ACC112 (cell line): ENCODE measurements at regions not wholly inside any gene's neighbourhood (a gene's known extent, or its start where the extent isn't known, plus 50 kb on each side); places are given as distances from the start of the nearest gene placed in this dataset.

Experiments
- H2AFZ ChIP-seq: fragments of 200-600 bp; sonication (generic); one replicate; pipeline ENCODE4 v1.6.0; 2017; ENCODE audit warnings: antibody characterized with exemption, low read length; ENCODE audit not compliant: unreplicated experiment
- H3K27ac ChIP-seq: fragments of 200-600 bp; sonication (generic); 2 replicates; pipeline ENCODE4 v1.5.1; 2014; ENCODE audit warnings: low read depth, mild to moderate bottlenecking, antibody characterized with exemption, low read length, moderate library complexity
- H3K27me3 ChIP-seq: fragments of 200-600 bp; sonication (generic); 2 replicates; pipeline ENCODE4 v1.6.1; 2014; ENCODE audit warnings: mild to moderate bottlenecking, antibody characterized with exemption, low read length, moderate library complexity, mixed read lengths; ENCODE audit not compliant: insufficient read depth
- H3K36me3 ChIP-seq: fragments of 200-600 bp; sonication (generic); 2 replicates; pipeline ENCODE4 v1.6.1; 2016; ENCODE audit warnings: mild to moderate bottlenecking, antibody characterized with exemption, low read length, moderate library complexity, mixed read lengths; ENCODE audit not compliant: insufficient read depth
- H3K4me1 ChIP-seq: fragments of 200-600 bp; sonication (generic); one replicate; pipeline ENCODE4 v1.6.1; 2016; ENCODE audit warnings: low read length, mixed read lengths; ENCODE audit not compliant: insufficient read depth, unreplicated experiment, control insufficient read depth
- H3K4me3 ChIP-seq: fragments of 200-600 bp; sonication (generic); 2 replicates; pipeline ENCODE4 v1.5.1; 2014; ENCODE audit warnings: mild to moderate bottlenecking, low read depth, low read length
- H3K79me2 ChIP-seq: fragments of 200-600 bp; sonication (generic); one replicate; pipeline ENCODE4 v1.6.0; 2016; ENCODE audit warnings: low read length; ENCODE audit not compliant: control insufficient read depth, unreplicated experiment, insufficient read depth

DNA sequence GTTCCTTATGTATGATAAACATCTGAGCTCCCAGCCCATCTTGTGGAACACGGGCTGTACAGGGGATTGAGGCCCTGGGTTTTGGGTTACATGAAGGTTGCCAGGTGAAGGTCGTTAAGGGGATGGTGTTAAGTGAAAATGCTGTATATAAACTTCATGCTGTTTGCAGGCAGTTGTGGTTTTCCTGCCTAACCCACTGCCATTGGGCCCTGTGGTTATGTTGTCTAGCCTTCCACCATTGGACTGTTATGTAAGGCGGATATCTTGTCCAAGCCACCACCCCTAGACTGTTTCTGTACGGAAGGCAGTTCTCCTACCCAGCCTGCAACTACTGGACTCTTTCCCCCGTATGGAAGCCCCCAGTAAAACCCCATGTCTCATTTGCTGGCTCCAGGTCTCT lies 246.1 kb downstream of the KIF4B start:
- Histone ChIP-seq H3K27me3 (no peaks in the 10 kb centered on the region), H3K27ac (no peak overlapping the region), H2AFZ (no peak overlapping the region), H3K4me3 (no peak overlapping the region), H3K36me3 (no peaks in the 10 kb centered on the region), H3K4me1 (no peaks in the 10 kb centered on the region), H3K79me2 (no peaks in the 10 kb centered on the region)

DNA sequence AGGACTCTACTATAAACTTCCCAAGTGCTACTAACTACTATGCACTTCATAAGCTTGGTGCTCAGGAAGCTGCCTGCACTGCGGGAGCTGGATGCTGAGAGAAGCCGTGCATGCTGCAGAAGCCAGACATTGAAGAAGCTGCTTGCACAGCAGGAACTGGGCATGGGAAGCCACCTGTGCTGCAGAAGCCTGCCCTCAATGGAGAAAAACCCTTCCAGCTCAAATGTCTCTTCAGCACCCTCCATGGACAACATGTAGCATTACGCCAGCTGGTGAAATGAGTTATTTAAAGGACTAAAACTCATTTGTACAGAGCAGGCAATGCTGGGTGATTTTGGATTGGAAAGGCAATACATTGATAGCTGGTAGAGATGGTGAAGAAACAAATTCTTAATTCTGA lies 247.2 kb downstream of the KIF4B start:
- no peak overlapping the region for H2AFZ ChIP-seq
- H3K79me2 ChIP-seq, result no peaks in the 10 kb centered on the region
- H3K27ac ChIP-seq, result no peak overlapping the region
- H3K4me1 ChIP-seq, result no peaks in the 10 kb centered on the region
- no peaks in the 10 kb centered on the region for H3K36me3 ChIP-seq
- H3K27me3 ChIP-seq, result no peaks in the 10 kb centered on the region
- no peak overlapping the region for H3K4me3 ChIP-seq

DNA sequence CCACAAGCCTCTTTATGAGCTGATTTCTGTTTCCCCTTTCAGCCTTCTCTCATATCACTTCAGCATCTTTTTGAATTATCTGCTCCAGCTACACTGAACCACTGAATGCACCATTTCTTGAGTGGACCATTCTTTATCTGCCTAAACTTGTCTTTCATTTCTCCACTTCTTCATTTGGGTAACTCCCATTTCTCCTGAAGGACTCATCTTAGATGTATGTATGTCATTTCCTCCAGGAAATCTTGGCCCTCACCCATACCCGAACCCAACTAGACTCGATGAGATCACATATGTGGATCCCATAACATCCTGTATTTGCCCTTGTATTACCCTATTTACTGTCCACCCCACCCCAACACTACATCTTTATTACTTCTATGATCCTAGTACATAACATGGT lies 249.8 kb downstream of the KIF4B start:
- Histone ChIP-seq H3K27ac (no peak overlapping the region), H3K27me3 (no peaks in the 10 kb centered on the region), H3K36me3 (no peaks in the 10 kb centered on the region), H3K79me2 (no peaks in the 10 kb centered on the region), H3K4me1 (no peaks in the 10 kb centered on the region), H3K4me3 (no peak overlapping the region), H2AFZ (no peak overlapping the region)

DNA sequence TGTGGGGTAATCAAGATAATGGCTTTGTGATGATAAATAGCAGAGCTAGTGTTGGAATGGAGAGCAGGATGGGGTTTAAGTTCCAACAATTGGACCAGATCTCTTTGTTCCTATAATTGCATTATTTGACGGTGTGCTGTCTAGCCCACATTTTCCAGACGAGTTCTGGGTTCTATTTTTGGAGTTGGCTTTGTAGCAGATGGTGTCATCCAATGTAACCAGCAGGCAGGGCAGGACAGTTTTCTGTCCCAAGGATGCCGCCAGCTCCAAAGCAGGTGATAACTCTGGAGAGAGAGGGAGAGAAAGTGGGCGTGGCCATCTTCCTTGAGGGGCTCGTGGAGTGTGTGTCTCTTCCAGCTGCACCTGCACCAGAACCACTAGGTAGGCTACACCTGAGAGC lies 251.3 kb downstream of the KIF4B start:
- Histone ChIP-seq H3K36me3 (no peaks in the 10 kb centered on the region), H3K4me3 (no peak overlapping the region), H3K79me2 (no peaks in the 10 kb centered on the region), H3K27me3 (no peaks in the 10 kb centered on the region), H3K27ac (no peak overlapping the region), H3K4me1 (no peaks in the 10 kb centered on the region), H2AFZ (no peak overlapping the region)

DNA sequence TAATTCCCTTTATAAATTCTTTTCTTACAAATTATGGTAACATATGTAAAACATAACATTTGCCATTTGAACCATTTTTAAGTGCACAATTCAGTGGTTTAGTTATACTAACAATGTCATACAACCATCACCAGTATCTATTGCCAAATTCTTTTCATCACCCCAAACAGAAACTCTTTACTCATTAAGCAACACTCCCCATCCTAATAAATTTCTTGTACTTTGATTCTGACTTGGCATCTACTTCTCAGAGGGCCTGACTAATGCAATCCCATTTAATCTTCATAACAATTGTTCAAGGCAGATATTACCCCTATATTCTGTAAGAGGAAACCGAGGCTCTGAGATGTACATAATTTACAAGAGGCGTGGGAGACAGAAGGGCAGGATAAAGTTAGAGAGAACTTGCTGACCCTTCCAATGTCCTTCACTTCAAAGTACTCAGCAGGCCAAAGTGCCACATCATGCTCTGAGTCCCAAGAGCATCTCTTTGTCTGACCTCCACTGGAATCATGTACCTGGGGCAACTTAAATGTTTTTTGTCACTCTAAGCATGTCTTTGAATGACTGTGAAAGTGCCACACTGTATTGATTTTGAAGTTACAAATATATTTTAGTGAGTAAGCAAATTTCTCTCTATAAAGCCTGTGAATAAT lies 255.3 kb downstream of the KIF4B start:
- no peaks in the 10 kb centered on the region for H3K4me1 ChIP-seq
- H2AFZ ChIP-seq, result no peak overlapping the region
- H3K27ac ChIP-seq, result no peak overlapping the region
- no peaks in the 10 kb centered on the region for H3K79me2 ChIP-seq
- H3K36me3 ChIP-seq, result no peaks in the 10 kb centered on the region
- no peaks in the 10 kb centered on the region for H3K27me3 ChIP-seq
- no peak overlapping the region for H3K4me3 ChIP-seq

DNA sequence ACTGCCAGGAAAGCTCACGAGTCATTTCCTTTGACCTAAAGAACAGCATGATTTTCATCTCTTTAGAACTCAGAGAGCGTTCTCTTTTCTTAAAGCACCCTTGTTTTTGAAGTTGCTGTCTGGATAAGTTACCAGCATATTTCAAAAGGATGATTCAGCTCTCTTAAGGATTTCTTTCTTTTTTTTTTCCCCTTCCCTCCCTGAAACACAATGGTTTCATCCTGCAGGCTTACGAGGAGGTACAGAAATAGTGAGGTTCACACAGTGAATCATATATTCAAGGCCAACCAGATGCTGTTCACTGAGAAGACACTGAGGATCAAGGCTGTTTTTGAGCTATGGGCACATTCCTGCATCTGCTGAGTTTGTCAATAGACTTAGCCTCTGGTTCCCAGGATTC lies 257.2 kb downstream of the KIF4B start:
- no peaks in the 10 kb centered on the region for H3K36me3 ChIP-seq
- H2AFZ ChIP-seq, result no peak overlapping the region
- no peak overlapping the region for H3K4me3 ChIP-seq
- H3K79me2 ChIP-seq, result no peaks in the 10 kb centered on the region
- H3K4me1 ChIP-seq, result no peaks in the 10 kb centered on the region
- H3K27ac ChIP-seq, result no peak overlapping the region
- H3K27me3 ChIP-seq, result no peaks in the 10 kb centered on the region

DNA sequence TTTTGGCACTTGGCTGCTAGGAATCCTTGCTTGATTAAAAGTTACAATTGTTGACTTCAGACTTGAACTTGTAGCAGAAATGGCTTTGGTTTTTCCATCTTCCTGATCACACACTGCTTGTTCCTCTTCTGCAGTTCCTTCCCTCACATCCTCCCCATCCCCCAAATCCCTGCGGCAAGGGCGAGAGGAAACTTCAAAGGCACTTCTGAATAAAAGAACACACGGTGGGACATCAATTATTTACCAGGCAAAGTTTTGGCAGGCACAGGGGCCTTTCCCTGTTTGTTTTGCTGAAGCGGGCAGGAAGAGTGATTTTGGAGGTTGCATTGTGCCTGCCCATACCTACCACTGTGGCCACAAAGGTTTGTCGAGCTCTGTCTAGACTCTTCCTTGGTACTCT lies 260.9 kb downstream of the KIF4B start:
- Histone ChIP-seq H3K27ac (no peak overlapping the region), H2AFZ (no peak overlapping the region), H3K79me2 (no peaks in the 10 kb centered on the region), H3K27me3 (no peaks in the 10 kb centered on the region), H3K4me1 (no peaks in the 10 kb centered on the region), H3K4me3 (no peak overlapping the region), H3K36me3 (no peaks in the 10 kb centered on the region)

DNA sequence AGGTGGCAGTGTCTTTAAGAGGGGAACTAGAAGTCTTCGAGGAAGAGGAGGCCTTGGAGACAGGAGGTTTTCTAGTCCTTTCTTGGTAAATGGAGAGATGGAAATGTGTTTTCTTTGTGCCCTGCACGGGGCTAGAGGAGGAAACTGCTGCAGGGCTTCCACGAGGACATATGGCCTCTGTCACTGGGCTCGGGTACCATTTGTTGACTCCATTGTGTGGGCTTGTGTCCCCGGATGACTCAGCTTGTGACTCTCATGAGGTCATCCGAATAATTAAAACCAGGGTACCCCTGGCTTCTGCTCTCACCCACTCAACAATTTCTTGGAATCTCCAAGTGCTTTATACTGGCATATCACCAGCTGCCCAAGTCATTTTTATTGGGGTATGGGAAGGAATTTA lies 261.7 kb downstream of the KIF4B start:
- H3K4me3 ChIP-seq, result no peak overlapping the region
- H3K79me2 ChIP-seq, result no peaks in the 10 kb centered on the region
- H3K27me3 ChIP-seq, result no peaks in the 10 kb centered on the region
- no peaks in the 10 kb centered on the region for H3K36me3 ChIP-seq
- H3K27ac ChIP-seq, result no peak overlapping the region
- no peaks in the 10 kb centered on the region for H3K4me1 ChIP-seq
- H2AFZ ChIP-seq, result no peak overlapping the region

DNA sequence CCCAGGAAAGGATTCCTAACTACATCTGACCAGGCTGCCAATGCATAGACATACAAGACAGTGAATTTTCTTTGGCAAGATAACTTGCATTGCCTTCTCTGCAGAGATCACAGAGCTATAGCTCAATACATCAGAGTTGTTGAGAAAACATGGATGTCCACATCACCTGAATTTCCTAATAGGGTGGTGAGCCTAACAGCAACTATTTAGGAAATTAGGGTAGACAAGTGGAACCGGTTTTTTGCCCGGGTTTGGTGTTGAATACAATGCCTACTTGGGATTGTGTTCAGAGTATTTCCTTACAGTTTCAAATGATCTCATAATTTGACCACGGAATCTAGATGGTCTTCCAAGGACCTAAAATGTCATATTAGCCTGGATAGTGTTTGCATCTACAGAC lies 262.7 kb downstream of the KIF4B start:
- H2AFZ ChIP-seq, result no peak overlapping the region
- H3K27ac ChIP-seq, result no peak overlapping the region
- H3K36me3 ChIP-seq, result no peaks in the 10 kb centered on the region
- no peaks in the 10 kb centered on the region for H3K27me3 ChIP-seq
- H3K4me1 ChIP-seq, result no peaks in the 10 kb centered on the region
- no peaks in the 10 kb centered on the region for H3K79me2 ChIP-seq
- no peak overlapping the region for H3K4me3 ChIP-seq

DNA sequence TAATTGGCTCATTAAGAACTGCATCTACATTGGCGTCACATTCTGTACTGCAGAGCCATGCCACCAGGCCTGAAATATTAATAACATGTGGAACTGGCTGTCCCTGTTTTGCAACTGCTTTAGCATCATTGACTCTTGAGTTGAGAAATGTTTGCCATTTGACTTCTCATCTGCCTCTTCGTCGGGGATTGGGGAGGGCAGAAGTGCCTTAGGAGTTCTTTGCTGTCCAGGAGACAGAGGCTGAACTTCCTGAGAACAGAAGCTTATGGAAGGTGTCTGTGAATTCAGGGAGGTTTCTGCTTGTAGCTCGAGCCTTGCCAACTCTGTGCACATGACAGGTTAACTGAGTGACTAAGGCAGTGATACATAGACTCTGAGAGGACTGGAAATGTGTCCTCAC lies 265.0 kb downstream of the KIF4B start:
- Histone ChIP-seq H3K4me1 (no peaks in the 10 kb centered on the region), H3K36me3 (no peaks in the 10 kb centered on the region), H2AFZ (no peak overlapping the region), H3K4me3 (no peak overlapping the region), H3K27me3 (no peaks in the 10 kb centered on the region), H3K27ac (no peak overlapping the region), H3K79me2 (no peaks in the 10 kb centered on the region)

DNA sequence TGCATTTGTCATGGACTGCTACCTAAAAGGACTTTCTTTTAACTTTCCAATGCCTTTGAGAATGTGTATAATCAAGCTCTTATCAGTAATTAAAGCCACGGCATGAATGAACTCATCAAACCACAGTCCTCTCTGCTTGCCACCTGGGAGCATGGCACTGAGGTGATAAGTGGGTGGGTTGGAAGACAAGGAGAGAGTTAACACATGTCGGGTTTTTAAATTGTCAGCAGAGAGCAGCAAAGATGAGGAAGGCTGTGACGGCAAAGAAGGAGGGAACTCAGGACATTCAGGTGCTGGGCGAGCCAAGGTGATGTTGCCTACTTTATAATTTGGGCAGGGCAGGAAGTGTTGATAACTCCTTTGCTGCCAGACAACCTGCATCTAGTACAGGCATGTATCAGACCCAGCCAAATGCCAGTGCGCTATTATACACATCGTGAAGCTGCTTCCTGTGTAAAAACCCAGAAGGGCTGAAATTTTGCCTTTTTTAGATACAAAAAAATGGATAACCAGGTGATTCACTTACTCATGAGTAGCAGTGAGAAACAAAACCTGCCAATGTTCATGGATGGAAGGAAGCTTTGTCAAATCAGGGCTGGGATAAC lies 269.1 kb downstream of the KIF4B start:
- Histone ChIP-seq H3K79me2 (no peaks in the 10 kb centered on the region), H3K4me3 (no peak overlapping the region), H2AFZ (no peak overlapping the region), H3K4me1 (no peaks in the 10 kb centered on the region), H3K27ac (no peak overlapping the region), H3K27me3 (no peaks in the 10 kb centered on the region), H3K36me3 (no peaks in the 10 kb centered on the region)
